Ectodermal cell (in vitro differentiated cells): ENCODE measurements at regions not wholly inside any gene's neighbourhood (a gene's known extent, or its start where the extent isn't known, plus 50 kb on each side); places are given as distances from the start of the nearest gene placed in this dataset.

Source experiments
- H3K27ac ChIP-seq: 2 replicates; pipeline ENCODE4 v1.7.0; 2013; ENCODE audit warnings: mild to moderate bottlenecking, low read depth, low read length; ENCODE audit not compliant: insufficient read depth, poor library complexity, severe bottlenecking
- H3K27me3 ChIP-seq: 2 replicates; pipeline ENCODE4 v1.7.0; 2013; ENCODE audit warnings: mild to moderate bottlenecking, low read length; ENCODE audit not compliant: insufficient read depth, control insufficient read depth, poor library complexity, severe bottlenecking
- H3K36me3 ChIP-seq: one replicate; pipeline ENCODE4 v1.7.0; 2013; ENCODE audit warnings: low read length; ENCODE audit not compliant: control insufficient read depth, insufficient read depth
- H3K4me1 ChIP-seq: one replicate; pipeline ENCODE4 v1.7.0; 2013; ENCODE audit warnings: low read length; ENCODE audit not compliant: control insufficient read depth, insufficient read depth
- H3K4me3 ChIP-seq: 2 replicates; pipeline ENCODE4 v1.7.0; 2013; ENCODE audit warnings: low read depth, low read length, control low read depth; ENCODE audit not compliant: insufficient read depth
- H3K9me3 ChIP-seq: 2 replicates; pipeline ENCODE4 v1.7.0; 2013; ENCODE audit warnings: mild to moderate bottlenecking, low read length, moderate library complexity; ENCODE audit not compliant: control insufficient read depth
- WGBS, 2 experiments: methylation state at CpG; one replicate each; pipeline ENCODE4 v1.1.7; 2013; ENCODE audit warnings: missing lambda C conversion rate in 2 of 2; 5-methylcytosine and 5-hydroxymethylcytosine counted together

- 94 to 98% methylated on average over 4 of the region's 4 CpGs for WGBS, 2 experiments
- H3K27me3 ChIP-seq: no peaks in the 10 kb centered on the region
Observed at GRCh38 chr2:188129677-188130076, 162.0 kb upstream of the GULP1 start.

GRCh38 chr2:188130317-188130716, 161.4 kb upstream of the GULP1 start:
- no peaks in the 10 kb centered on the region for H3K4me1 ChIP-seq

More at GRCh38 chr2:188129677-188130076, 162.0 kb upstream of the GULP1 start:
- H3K4me1 ChIP-seq: no peaks in the 10 kb centered on the region
- no peaks in the 10 kb centered on the region for H3K36me3 ChIP-seq
- H3K27ac ChIP-seq: no peak overlapping the region
- no peak overlapping the region for H3K4me3 ChIP-seq
- no peaks in the 10 kb centered on the region for H3K9me3 ChIP-seq

GRCh38 chr2:188131281-188131680, 160.4 kb upstream of the GULP1 start:
- 81 to 100% methylated on average over 1 of the region's 1 CpG for WGBS, 2 experiments

More at GRCh38 chr2:188130317-188130716, 161.4 kb upstream of the GULP1 start:
- Histone ChIP-seq H3K27ac (no peak overlapping the region), H3K4me3 (no peak overlapping the region), H3K36me3 (no peaks in the 10 kb centered on the region), H3K27me3 (no peaks in the 10 kb centered on the region), H3K9me3 (no peaks in the 10 kb centered on the region)

GRCh38 chr2:188132385-188132784, 159.3 kb upstream of the GULP1 start:
- 84 to 88% methylated on average over 4 of the region's 5 CpGs for WGBS, 2 experiments

More at GRCh38 chr2:188131281-188131680, 160.4 kb upstream of the GULP1 start:
- Histone ChIP-seq H3K27me3 (no peaks in the 10 kb centered on the region), H3K4me1 (no peaks in the 10 kb centered on the region), H3K9me3 (no peaks in the 10 kb centered on the region), H3K36me3 (no peaks in the 10 kb centered on the region), H3K27ac (no peak overlapping the region), H3K4me3 (no peak overlapping the region)

GRCh38 chr2:188134241-188134640, 157.4 kb upstream of the GULP1 start:
- no peaks in the 10 kb centered on the region for H3K36me3 ChIP-seq
- no peak overlapping the region for H3K27ac ChIP-seq
- no peak overlapping the region for H3K4me3 ChIP-seq
- no peaks in the 10 kb centered on the region for H3K4me1 ChIP-seq
- H3K9me3 ChIP-seq: no peaks in the 10 kb centered on the region
- no peaks in the 10 kb centered on the region for H3K27me3 ChIP-seq
- WGBS, 2 experiments: 85 to 100% methylated on average over 1 of the region's 1 CpG

More at GRCh38 chr2:188132385-188132784, 159.3 kb upstream of the GULP1 start:
- Histone ChIP-seq H3K36me3 (no peaks in the 10 kb centered on the region), H3K9me3 (no peaks in the 10 kb centered on the region), H3K4me3 (no peak overlapping the region), H3K27ac (no peak overlapping the region), H3K27me3 (no peaks in the 10 kb centered on the region), H3K4me1 (no peaks in the 10 kb centered on the region)

- no peaks in the 10 kb centered on the region for H3K36me3 ChIP-seq
- H3K27me3 ChIP-seq: no peaks in the 10 kb centered on the region
- H3K4me3 ChIP-seq: no peak overlapping the region
- no peaks in the 10 kb centered on the region for H3K4me1 ChIP-seq
- no peak overlapping the region for H3K27ac ChIP-seq
- H3K9me3 ChIP-seq: no peaks in the 10 kb centered on the region
Observed at GRCh38 chr2:188138313-188138712, 153.4 kb upstream of the GULP1 start.

- H3K4me3 ChIP-seq: no peak overlapping the region
- no peaks in the 10 kb centered on the region for H3K9me3 ChIP-seq
- H3K4me1 ChIP-seq: no peaks in the 10 kb centered on the region
- no peaks in the 10 kb centered on the region for H3K27me3 ChIP-seq
- H3K27ac ChIP-seq: no peak overlapping the region
- H3K36me3 ChIP-seq: no peaks in the 10 kb centered on the region
Observed at GRCh38 chr2:188142088-188142487, 149.6 kb upstream of the GULP1 start.

GRCh38 chr2:188142636-188143295, 148.9 kb upstream of the GULP1 start:
- Histone ChIP-seq H3K36me3 (no peaks in the 10 kb centered on the region), H3K27ac (no peak overlapping the region)
- WGBS, 2 experiments: 92 to 100% methylated on average over 1 of the region's 3 CpGs

GRCh38 chr2:188145885-188146284, 145.8 kb upstream of the GULP1 start:
- H3K9me3 ChIP-seq: no peaks in the 10 kb centered on the region
- H3K4me1 ChIP-seq: no peaks in the 10 kb centered on the region
- no peak overlapping the region for H3K27ac ChIP-seq
- no peaks in the 10 kb centered on the region for H3K27me3 ChIP-seq
- H3K36me3 ChIP-seq: no peaks in the 10 kb centered on the region
- WGBS, 2 experiments: 91 to 93% methylated on average over 1 of the region's 1 CpG
- H3K4me3 ChIP-seq: no peak overlapping the region

More at GRCh38 chr2:188142636-188143295, 148.9 kb upstream of the GULP1 start:
- no peak overlapping the region for H3K4me3 ChIP-seq
- no peaks in the 10 kb centered on the region for H3K4me1 ChIP-seq
- H3K9me3 ChIP-seq: no peaks in the 10 kb centered on the region
- no peaks in the 10 kb centered on the region for H3K27me3 ChIP-seq

- no peaks in the 10 kb centered on the region for H3K9me3 ChIP-seq
- 90% methylated on average over 1 of the region's 1 CpG; no CpG with 5 or more reads in 1 of the 2 experiments for whole genome bisulfite sequencing, 2 experiments
Observed at GRCh38 chr2:188146888-188147287, 144.8 kb upstream of the GULP1 start.

More at GRCh38 chr2:188146888-188147287, 144.8 kb upstream of the GULP1 start:
- no peaks in the 10 kb centered on the region for H3K27me3 ChIP-seq
- H3K4me3 ChIP-seq: no peak overlapping the region
- H3K4me1 ChIP-seq: no peaks in the 10 kb centered on the region
- H3K36me3 ChIP-seq: no peaks in the 10 kb centered on the region
- no peak overlapping the region for H3K27ac ChIP-seq
